22Rv1 (cell line): ENCODE measurements at regions not wholly inside any gene's neighbourhood (a gene's known extent, or its start where the extent isn't known, plus 50 kb on each side); places are given as distances from the start of the nearest gene placed in this dataset.

Experiments
- CTCF ChIP-seq: fragments of 450-650 bp; IDR thresholded peaks from 2 replicates; pipeline ENCODE4 v1.5.1; 2017; ENCODE audit warnings: mild to moderate bottlenecking
- ZFX ChIP-seq: fragments of 450-650 bp; IDR thresholded peaks from 2 replicates; pipeline ENCODE4 v1.6.1; 2017; ENCODE audit warnings: antibody characterized with exemption, borderline replicate concordance

- TF ChIP-seq CTCF (peak; percentile 79), ZFX (no peak)
Observed at GRCh38 chr6:101114703-101115102, 233.6 kb upstream of the ASCC3 start.
